H9 (cell line): ENCODE measurements at regions not wholly inside any gene's neighbourhood (a gene's known extent, or its start where the extent isn't known, plus 50 kb on each side); places are given as distances from the start of the nearest gene placed in this dataset.

Experiments
- DNase-seq: peaks from one replicate; pipeline ENCODE4 v3.0.0-alpha.2; 2017
- H2AFZ ChIP-seq: one replicate; pipeline ENCODE4 v1.6.1; 2013; ENCODE audit warnings: mild to moderate bottlenecking, low read length, control low read depth, moderate library complexity
- H2AK5ac ChIP-seq: 2 replicates; pipeline ENCODE4 v1.6.1; 2013; ENCODE audit warnings: low read length, control low read depth, mixed read lengths; ENCODE audit not compliant: insufficient read length
- H2BK120ac ChIP-seq: one replicate; pipeline ENCODE4 v1.6.1; 2013; ENCODE audit warnings: low read depth, mild to moderate bottlenecking, low read length, control low read depth, inconsistent platforms; ENCODE audit not compliant: poor library complexity, severe bottlenecking
- H2BK12ac ChIP-seq: 2 replicates; pipeline ENCODE4 v1.6.1; 2013; ENCODE audit warnings: low read length, control low read depth, mixed read lengths, low read depth; ENCODE audit not compliant: insufficient read length
- H2BK15ac ChIP-seq: 2 replicates; pipeline ENCODE4 v1.6.1; 2013; ENCODE audit warnings: low read depth, low read length, control low read depth
- H2BK20ac ChIP-seq: one replicate; pipeline ENCODE4 v1.6.1; 2013; ENCODE audit warnings: low read depth, mild to moderate bottlenecking, low read length, control low read depth, inconsistent platforms; ENCODE audit not compliant: poor library complexity, severe bottlenecking
- H2BK5ac ChIP-seq: 2 replicates; pipeline ENCODE4 v1.6.1; 2013; ENCODE audit warnings: low read length, control low read depth, mixed read lengths; ENCODE audit not compliant: insufficient read length
- H3K14ac ChIP-seq: 2 replicates; pipeline ENCODE4 v1.6.1; 2013; ENCODE audit warnings: low read length, control low read depth; ENCODE audit not compliant: insufficient read depth
- H3K18ac ChIP-seq: 2 replicates; pipeline ENCODE4 v1.6.1; 2013; ENCODE audit warnings: low read depth, mild to moderate bottlenecking, mixed read lengths, low read length, control low read depth; ENCODE audit not compliant: insufficient read length
- H3K23ac ChIP-seq: 2 replicates; pipeline ENCODE4 v1.6.1; 2013; ENCODE audit warnings: low read length, control low read depth, mixed read lengths, low read depth; ENCODE audit not compliant: insufficient read length
- H3K23me2 ChIP-seq: 2 replicates; pipeline ENCODE4 v1.6.1; 2013; ENCODE audit warnings: low read depth, mild to moderate bottlenecking, mixed read lengths, low read length, control low read depth; ENCODE audit not compliant: insufficient read length, poor library complexity, severe bottlenecking
- H3K27ac ChIP-seq: 2 replicates; pipeline ENCODE4 v1.5.1; 2013; ENCODE audit warnings: low read length, control low read depth, mixed read lengths, low read depth; ENCODE audit not compliant: insufficient read length
- H3K27me3 ChIP-seq: 2 replicates; pipeline ENCODE4 v1.6.1; 2013; ENCODE audit warnings: low read length, control low read depth, inconsistent platforms; ENCODE audit not compliant: insufficient read depth
- H3K4ac ChIP-seq: 2 replicates; pipeline ENCODE4 v1.6.1; 2013; ENCODE audit warnings: low read depth, mild to moderate bottlenecking, control low read depth, inconsistent platforms, low read length, moderate library complexity
- H3K4me1 ChIP-seq: 2 replicates; pipeline ENCODE4 v1.6.1; 2013; ENCODE audit warnings: low read length, control low read depth, inconsistent platforms; ENCODE audit not compliant: insufficient read depth
- H3K4me2 ChIP-seq: 2 replicates; pipeline ENCODE4 v1.6.1; 2013; ENCODE audit warnings: low read length, control low read depth, mixed read lengths; ENCODE audit not compliant: insufficient read length, insufficient read depth
- H3K56ac ChIP-seq: 2 replicates; pipeline ENCODE4 v1.6.1; 2013; ENCODE audit warnings: low read depth, mild to moderate bottlenecking, mixed read lengths, low read length, control low read depth; ENCODE audit not compliant: insufficient read length
- H3K79me1 ChIP-seq: 2 replicates; pipeline ENCODE4 v1.6.1; 2013; ENCODE audit warnings: low read depth, mild to moderate bottlenecking, moderate library complexity, low read length, control low read depth, inconsistent platforms; ENCODE audit not compliant: insufficient read depth, poor library complexity, severe bottlenecking
- H3K79me2 ChIP-seq: 2 replicates; pipeline ENCODE4 v1.6.1; 2013; ENCODE audit warnings: low read length, control low read depth, inconsistent platforms; ENCODE audit not compliant: insufficient read depth
- H3K9ac ChIP-seq: 2 replicates; pipeline ENCODE4 v1.6.1; 2013; ENCODE audit warnings: low read length, control low read depth, mixed read lengths; ENCODE audit not compliant: insufficient read length; ENCODE audit errors: extremely low read depth
- H3K9me3 ChIP-seq: one replicate; pipeline ENCODE4 v1.6.1; 2013; ENCODE audit warnings: low read depth, low read length, inconsistent platforms; ENCODE audit not compliant: control insufficient read depth
- H3T11ph ChIP-seq: one replicate; pipeline ENCODE4 v1.6.1; 2013; ENCODE audit warnings: mild to moderate bottlenecking, low read length, control low read depth, inconsistent platforms
- H4K20me1 ChIP-seq: one replicate; pipeline ENCODE4 v1.6.1; 2013; ENCODE audit not compliant: control insufficient read depth, insufficient read length, insufficient read depth
- H4K5ac ChIP-seq: 2 replicates; pipeline ENCODE4 v1.6.1; 2013; ENCODE audit warnings: low read depth, mild to moderate bottlenecking, mixed read lengths, low read length, control low read depth; ENCODE audit not compliant: insufficient read length
- H4K8ac ChIP-seq: replicated peaks from 2 replicates; pipeline ENCODE4 v1.6.1; 2013; ENCODE audit warnings: low read length, control low read depth, mixed read lengths, low read depth; ENCODE audit not compliant: insufficient read length
- H4K91ac ChIP-seq: 2 replicates; pipeline ENCODE4 v1.6.1; 2013; ENCODE audit warnings: low read depth, mild to moderate bottlenecking, moderate library complexity, mixed read lengths, low read length, control low read depth; ENCODE audit not compliant: insufficient read length
- H3K27ac Mint-ChIP-seq, 3 experiments: 2 replicates in 2 of 3; 3 replicates in 1 of 3; pipeline ENCODE4 v1.8.0; 2020 to 2021; ENCODE audit warnings: mixed read lengths in 3 of 3, mild to moderate bottlenecking in 1 of 3, moderate library complexity in 1 of 3
- H3K27me3 Mint-ChIP-seq: 2 replicates; pipeline ENCODE4 v1.8.0; 2021; ENCODE audit warnings: low read depth, mild to moderate bottlenecking, moderate library complexity, mixed read lengths
- H3K36me3 Mint-ChIP-seq, 3 experiments: 2 replicates in 2 of 3; 3 replicates in 1 of 3; pipeline ENCODE4 v1.8.0; 2020 to 2021; ENCODE audit warnings: low read depth in 3 of 3, mixed read lengths in 3 of 3; ENCODE audit not compliant: insufficient read depth in 1 of 3
- H3K4me1 Mint-ChIP-seq, 2 experiments: 2 replicates each; pipeline ENCODE4 v1.8.0; 2020; ENCODE audit warnings: mixed read lengths in 2 of 2
- H3K4me3 Mint-ChIP-seq, 2 experiments: 2 replicates in 1 of 2; 3 replicates in 1 of 2; pipeline ENCODE4 v1.8.0; 2020 to 2021; ENCODE audit warnings: mild to moderate bottlenecking in 2 of 2, mixed read lengths in 2 of 2, moderate library complexity in 1 of 2
- H3K9me3 Mint-ChIP-seq, 2 experiments: 2 replicates in 1 of 2; 3 replicates in 1 of 2; pipeline ENCODE4 v1.8.0; 2020; ENCODE audit warnings: mild to moderate bottlenecking in 2 of 2, mixed read lengths in 2 of 2, moderate library complexity in 1 of 2
- WGBS: extraction: QIAGEN DNeasy Blood & Tissue Kit; methylation state at CpG from one replicate; pipeline ENCODE4 v1.1.7; 2013; ENCODE audit warnings: missing lambda C conversion rate, low lambda C conversion rate, mixed read lengths; ENCODE audit not compliant: insufficient read length; ENCODE audit errors: extremely low coverage; 5-methylcytosine and 5-hydroxymethylcytosine counted together
- TF ChIP-seq, protein P1 (sequence below): fragments of 200-600 bp; sonication (generic); conservative IDR thresholded peaks from 3 replicates; pipeline ENCODE4 v1.8.0; 2021; ENCODE audit warnings: antibody characterized with exemption, mild to moderate bottlenecking

DNA sequence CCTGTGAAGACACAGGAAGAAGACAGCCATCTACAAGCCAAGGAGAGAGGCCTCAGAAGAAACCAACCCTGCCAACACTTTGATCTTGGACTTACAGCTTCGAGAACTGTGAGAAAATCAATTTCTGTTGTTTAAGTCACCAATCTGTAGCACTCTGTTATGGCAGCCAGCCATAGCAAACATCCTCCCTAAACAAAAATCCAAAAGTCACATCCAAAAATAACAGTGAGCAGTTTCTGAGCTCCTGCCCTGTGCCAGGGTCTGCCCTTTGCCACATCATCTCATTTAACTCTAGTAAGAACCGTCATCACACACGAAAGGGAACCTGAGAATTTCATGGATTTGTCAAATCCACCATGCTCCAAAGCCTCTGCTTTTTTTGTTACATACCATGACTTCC lies 118.8 kb downstream of the TRIM36 start:
- Mint-ChIP-seq H3K4me1 (peaks cover 11 to 14% of the 10 kb centered on the region in 2 experiments), H3K27me3 (no peaks in the 10 kb centered on the region), H3K27ac (no peak overlapping the region), H3K4me3 (no peak overlapping the region), H3K36me3 (peaks cover 0 to 4% (median 0%) of the 10 kb centered on the region in 3 experiments; a peak in 1 of 7 replicates), H3K9me3 (peaks cover 0 to 6% of the 10 kb centered on the region in 2 experiments; a peak in 3 of 5 replicates)
- no peak overlapping the region for H3K4me2 ChIP-seq
- H3K27ac ChIP-seq = no peak overlapping the region
- no peak overlapping the region for H2BK15ac ChIP-seq
- no peak overlapping the region for H4K5ac ChIP-seq
- H4K91ac ChIP-seq = no peak overlapping the region
- no peak for DNase-seq
- no peak overlapping the region for H4K8ac ChIP-seq
- H3K56ac ChIP-seq = no peak overlapping the region
- H3K4me1 ChIP-seq = peaks cover 4% of the 10 kb centered on the region; the same call in 1 of the 2 replicates
- H3K27me3 ChIP-seq = no peaks in the 10 kb centered on the region
- H3K9ac ChIP-seq = no peak overlapping the region
- WGBS = no CpG with 5 or more reads among the region's 3 CpGs
- no peak overlapping the region for H3K4ac ChIP-seq
- no peak overlapping the region for H2AK5ac ChIP-seq
- H3K23me2 ChIP-seq = no peaks in the 10 kb centered on the region
- no peak overlapping the region for H2BK5ac ChIP-seq
- no peaks in the 10 kb centered on the region for H3K79me1 ChIP-seq
- no peaks in the 10 kb centered on the region for H4K20me1 ChIP-seq
- no peak overlapping the region for H3K18ac ChIP-seq
- H3K14ac ChIP-seq = no peak overlapping the region
- no peak overlapping the region for H3K23ac ChIP-seq
- no peak overlapping the region for H3T11ph ChIP-seq
- H2BK120ac ChIP-seq = no peak overlapping the region
- no peak overlapping the region for H2BK12ac ChIP-seq
- H2BK20ac ChIP-seq = no peak overlapping the region
- H3K9me3 ChIP-seq = no peaks in the 10 kb centered on the region
- no peaks in the 10 kb centered on the region for H3K79me2 ChIP-seq
- TF ChIP-seq, protein P1, sequence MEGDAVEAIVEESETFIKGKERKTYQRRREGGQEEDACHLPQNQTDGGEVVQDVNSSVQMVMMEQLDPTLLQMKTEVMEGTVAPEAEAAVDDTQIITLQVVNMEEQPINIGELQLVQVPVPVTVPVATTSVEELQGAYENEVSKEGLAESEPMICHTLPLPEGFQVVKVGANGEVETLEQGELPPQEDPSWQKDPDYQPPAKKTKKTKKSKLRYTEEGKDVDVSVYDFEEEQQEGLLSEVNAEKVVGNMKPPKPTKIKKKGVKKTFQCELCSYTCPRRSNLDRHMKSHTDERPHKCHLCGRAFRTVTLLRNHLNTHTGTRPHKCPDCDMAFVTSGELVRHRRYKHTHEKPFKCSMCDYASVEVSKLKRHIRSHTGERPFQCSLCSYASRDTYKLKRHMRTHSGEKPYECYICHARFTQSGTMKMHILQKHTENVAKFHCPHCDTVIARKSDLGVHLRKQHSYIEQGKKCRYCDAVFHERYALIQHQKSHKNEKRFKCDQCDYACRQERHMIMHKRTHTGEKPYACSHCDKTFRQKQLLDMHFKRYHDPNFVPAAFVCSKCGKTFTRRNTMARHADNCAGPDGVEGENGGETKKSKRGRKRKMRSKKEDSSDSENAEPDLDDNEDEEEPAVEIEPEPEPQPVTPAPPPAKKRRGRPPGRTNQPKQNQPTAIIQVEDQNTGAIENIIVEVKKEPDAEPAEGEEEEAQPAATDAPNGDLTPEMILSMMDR = no peak
- no peak overlapping the region for H2AFZ ChIP-seq
